ENCODE measurements at regions not wholly inside any gene's neighbourhood (a gene's known extent, or its start where the extent isn't known, plus 50 kb on each side); places are given as distances from the start of the nearest gene placed in this dataset.

GRCh38 chr13:94946039-94946438 is 233.7 kb upstream of the SOX21 start:
- Histone ChIP-seq H3K27me3 (no peaks in the 10 kb centered on the region), H3K9me3 (no peaks in the 10 kb centered on the region), H3K4me1 (no peaks in the 10 kb centered on the region), H3K27ac (no peak overlapping the region), H3K9ac (ENCODE audit: low read depth in 2 of 2, low read length in 2 of 2) (no peak overlapping the region), H3K36me3 (no peaks in the 10 kb centered on the region), H3K4me3 (no peak overlapping the region)
- DNase-seq, result no peak
- intact Hi-C loops (cut with DNase I), result no loop called here
- TF ChIP-seq, protein P1, sequence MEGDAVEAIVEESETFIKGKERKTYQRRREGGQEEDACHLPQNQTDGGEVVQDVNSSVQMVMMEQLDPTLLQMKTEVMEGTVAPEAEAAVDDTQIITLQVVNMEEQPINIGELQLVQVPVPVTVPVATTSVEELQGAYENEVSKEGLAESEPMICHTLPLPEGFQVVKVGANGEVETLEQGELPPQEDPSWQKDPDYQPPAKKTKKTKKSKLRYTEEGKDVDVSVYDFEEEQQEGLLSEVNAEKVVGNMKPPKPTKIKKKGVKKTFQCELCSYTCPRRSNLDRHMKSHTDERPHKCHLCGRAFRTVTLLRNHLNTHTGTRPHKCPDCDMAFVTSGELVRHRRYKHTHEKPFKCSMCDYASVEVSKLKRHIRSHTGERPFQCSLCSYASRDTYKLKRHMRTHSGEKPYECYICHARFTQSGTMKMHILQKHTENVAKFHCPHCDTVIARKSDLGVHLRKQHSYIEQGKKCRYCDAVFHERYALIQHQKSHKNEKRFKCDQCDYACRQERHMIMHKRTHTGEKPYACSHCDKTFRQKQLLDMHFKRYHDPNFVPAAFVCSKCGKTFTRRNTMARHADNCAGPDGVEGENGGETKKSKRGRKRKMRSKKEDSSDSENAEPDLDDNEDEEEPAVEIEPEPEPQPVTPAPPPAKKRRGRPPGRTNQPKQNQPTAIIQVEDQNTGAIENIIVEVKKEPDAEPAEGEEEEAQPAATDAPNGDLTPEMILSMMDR (IDR thresholded peaks at IDR 0.05), result no peak

DNA sequence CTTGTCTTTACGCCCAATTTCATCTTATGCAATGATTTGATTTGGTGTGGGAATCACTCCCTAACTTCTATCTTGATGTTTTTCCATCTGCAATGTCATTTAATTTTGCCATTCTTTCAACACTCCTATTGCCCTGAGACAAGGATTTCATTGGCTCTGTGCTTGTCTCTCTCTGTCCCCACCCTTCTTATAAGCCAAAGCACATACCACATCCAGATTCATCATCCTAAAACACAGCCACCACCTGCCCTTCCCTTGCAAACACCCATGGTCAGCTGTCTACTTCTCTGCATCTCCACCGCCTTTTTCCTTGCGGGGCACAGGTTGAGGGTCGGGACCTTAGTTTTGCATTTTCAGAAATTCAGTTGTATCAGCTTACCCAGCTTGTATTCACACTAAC is 225.8 kb upstream of the SOX21 start:
- no peak for DNase-seq
- Histone ChIP-seq H3K36me3 (no peaks in the 10 kb centered on the region), H3K9me3 (no peaks in the 10 kb centered on the region), H3K4me1 (no peaks in the 10 kb centered on the region), H3K4me3 (no peak overlapping the region), H3K9ac (ENCODE audit: low read depth in 2 of 2, low read length in 2 of 2) (no peak overlapping the region), H3K27ac (no peak overlapping the region), H3K27me3 (no peaks in the 10 kb centered on the region)
- intact Hi-C loops (cut with DNase I), result no loop called here
- TF ChIP-seq, protein P1 (IDR thresholded peaks at IDR 0.05), result no peak

DNA sequence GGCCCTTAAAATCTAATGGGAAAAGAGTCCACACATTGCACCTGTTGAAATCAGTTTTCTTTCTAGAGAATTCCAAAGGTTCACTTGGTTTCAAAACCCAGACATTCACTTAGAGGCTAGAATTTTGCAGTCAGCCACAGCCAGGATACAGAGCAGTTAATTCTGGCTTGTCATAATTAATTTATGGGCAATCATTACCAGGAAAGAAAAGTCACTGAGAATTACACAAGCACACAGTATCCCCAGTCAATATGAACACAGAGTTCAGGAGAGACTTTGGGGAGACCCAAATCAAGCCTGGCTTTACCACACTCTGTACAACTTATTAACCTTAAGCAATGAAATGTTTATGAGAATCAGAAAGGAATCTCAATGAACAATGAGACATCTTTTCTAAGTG is 224.3 kb upstream of the SOX21 start:
- DNase-seq, result no peak
- no peaks in the 10 kb centered on the region for H3K36me3 ChIP-seq
- TF ChIP-seq, protein P1 (IDR thresholded peaks at IDR 0.05), result no peak
- intact Hi-C loops (cut with DNase I), result no loop called here
- H3K9ac ChIP-seq (ENCODE audit: low read depth in 2 of 2, low read length in 2 of 2), result no peak overlapping the region
- no peak overlapping the region for H3K4me3 ChIP-seq
- H3K27ac ChIP-seq, result no peak overlapping the region
- no peaks in the 10 kb centered on the region for H3K9me3 ChIP-seq
- H3K4me1 ChIP-seq, result no peaks in the 10 kb centered on the region
- no peaks in the 10 kb centered on the region for H3K27me3 ChIP-seq

GRCh38 chr13:94933936-94934335 is 221.6 kb upstream of the SOX21 start:
- intact Hi-C loops (cut with DNase I), result no loop called here
- Histone ChIP-seq H3K4me1 (no peaks in the 10 kb centered on the region), H3K36me3 (no peaks in the 10 kb centered on the region), H3K27me3 (no peaks in the 10 kb centered on the region), H3K27ac (no peak overlapping the region), H3K9me3 (no peaks in the 10 kb centered on the region), H3K4me3 (no peak overlapping the region), H3K9ac (ENCODE audit: low read depth in 2 of 2, low read length in 2 of 2) (no peak overlapping the region)
- TF ChIP-seq, protein P1 (IDR thresholded peaks at IDR 0.05), result no peak
- DNase-seq, result no peak

GRCh38 chr13:94933230-94933751 is 220.9 kb upstream of the SOX21 start:
- H3K27ac ChIP-seq, result no peak overlapping the region
- no peak overlapping the region for H3K4me3 ChIP-seq
- no peaks in the 10 kb centered on the region for H3K27me3 ChIP-seq
- H3K36me3 ChIP-seq, result no peaks in the 10 kb centered on the region
- H3K9ac ChIP-seq (ENCODE audit: low read depth in 2 of 2, low read length in 2 of 2), result no peak overlapping the region
- TF ChIP-seq, protein P1 (IDR thresholded peaks at IDR 0.05), result no peak
- no peak for DNase-seq
- no peaks in the 10 kb centered on the region for H3K9me3 ChIP-seq
- no peaks in the 10 kb centered on the region for H3K4me1 ChIP-seq
- intact Hi-C loops (cut with DNase I), result no loop called here
